ENCODE measurements at regions not wholly inside any gene's neighbourhood (a gene's known extent, or its start where the extent isn't known, plus 50 kb on each side); places are given as distances from the start of the nearest gene placed in this dataset.

- no peak for TF ChIP-seq TEAD4 (CRISPR knock-in tag; IDR thresholded peaks at IDR 0.05)
- no peak for TF ChIP-seq NR1H2 (CRISPR knock-in tag; IDR thresholded peaks at IDR 0.05)
- TF ChIP-seq CTCF (IDR thresholded peaks at IDR 0.05) = no peak
- TF ChIP-seq ZNF281 (CRISPR knock-in tag; IDR thresholded peaks at IDR 0.05) = no peak
- no peak for TF ChIP-seq AFF4 (CRISPR knock-in tag; IDR thresholded peaks at IDR 0.05; ENCODE audit: borderline replicate concordance)
- TF ChIP-seq ZNF121 (CRISPR knock-in tag; IDR thresholded peaks at IDR 0.05) = no peak
- no peak for TF ChIP-seq JUN (CRISPR knock-in tag; IDR thresholded peaks at IDR 0.05)
- TF ChIP-seq HMGXB4 (CRISPR knock-in tag; IDR thresholded peaks at IDR 0.05) = no peak
- no peak for TF ChIP-seq USF2 (CRISPR knock-in tag; IDR thresholded peaks at IDR 0.05)
- no peak for TF ChIP-seq FOXJ3 (CRISPR knock-in tag; IDR thresholded peaks at IDR 0.05; ENCODE audit: borderline replicate concordance)
- no peak for TF ChIP-seq ATF2 (CRISPR knock-in tag; IDR thresholded peaks at IDR 0.05; ENCODE audit: borderline replicate concordance, low read depth)
- TF ChIP-seq SP1 (CRISPR knock-in tag; conservative IDR thresholded peaks at IDR 0.05) = no peak
- no peak for TF ChIP-seq ELF4 (CRISPR knock-in tag; IDR thresholded peaks at IDR 0.05; ENCODE audit: low read depth)
Observed at GRCh38 chr5:82922086-82922734, 155.0 kb downstream of the TMEM167A start.
